GM13976 (cell line): ENCODE measurements at regions not wholly inside any gene's neighbourhood (a gene's known extent, or its start where the extent isn't known, plus 50 kb on each side); places are given as distances from the start of the nearest gene placed in this dataset.

Experiments
- DNase-seq: peaks from one replicate; pipeline ENCODE4 v3.0.0; 2012; ENCODE audit warnings: low spot score
- in situ Hi-C: fragments of 300-500 bp; cut with MboI; formaldehyde crosslinking; loops from one replicate; pipeline ENCODE4 v1.12.0; 2022; ENCODE audit warnings: low sequenced_read_pairs, mixed read lengths, inconsistent platforms; ENCODE audit not compliant: unreplicated experiment
- TF ChIP-seq, protein P1 (sequence below): IDR thresholded peaks from 2 replicates; pipeline ENCODE4 v1.5.1; 2012; ENCODE audit warnings: borderline replicate concordance, mild to moderate bottlenecking; ENCODE audit not compliant: insufficient read depth; ENCODE audit errors: extremely low read depth, missing control alignments, control extremely low read depth

DNA sequence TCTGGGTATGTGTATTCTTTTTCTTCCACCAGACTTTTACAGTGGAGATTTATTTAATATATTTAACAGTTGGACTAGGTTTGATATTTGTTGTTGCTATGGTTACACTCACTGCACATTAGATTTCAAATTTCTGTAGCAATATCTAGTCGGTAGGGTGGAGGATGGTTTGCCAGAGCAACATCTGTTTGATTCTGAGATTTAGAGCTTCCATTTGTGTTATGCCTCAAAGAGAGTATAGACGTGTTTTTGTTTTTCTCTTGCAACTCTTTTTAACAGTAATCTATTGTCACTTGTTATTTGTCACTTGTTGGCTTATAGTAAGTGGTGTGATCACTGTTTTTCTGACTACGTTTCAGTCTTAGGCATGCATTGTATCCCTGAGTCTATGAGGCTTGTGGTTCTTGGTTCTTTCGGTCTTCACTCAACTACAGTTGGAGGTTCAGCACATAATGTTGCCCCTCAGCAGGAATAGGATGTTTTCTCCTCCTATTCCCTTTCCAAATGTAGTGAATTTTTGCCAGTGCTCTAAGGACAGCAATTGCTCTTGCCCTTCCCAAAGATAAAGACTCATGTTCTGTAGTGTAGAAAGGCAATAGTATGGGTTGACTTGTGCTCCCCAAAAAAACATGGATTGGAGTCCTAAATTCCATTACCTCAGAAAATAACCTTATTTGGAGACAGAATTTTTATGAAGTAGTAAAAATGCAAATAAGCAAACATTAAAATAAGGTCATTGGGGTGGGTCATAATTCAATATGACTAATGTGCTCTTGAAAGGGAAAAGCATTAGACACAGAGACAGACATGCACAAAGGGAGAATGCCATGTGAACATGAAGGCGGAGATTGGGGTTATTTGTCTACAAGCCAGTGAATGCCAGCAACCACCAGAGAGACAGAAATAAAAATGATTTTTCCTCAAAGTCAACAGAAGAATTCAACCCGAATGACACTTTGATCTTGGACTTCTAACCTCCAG is 692.1 kb downstream of the DIPK2A start:
- DNase-seq = no peak
- in situ Hi-C loops = no loop called here
- TF ChIP-seq, protein P1, sequence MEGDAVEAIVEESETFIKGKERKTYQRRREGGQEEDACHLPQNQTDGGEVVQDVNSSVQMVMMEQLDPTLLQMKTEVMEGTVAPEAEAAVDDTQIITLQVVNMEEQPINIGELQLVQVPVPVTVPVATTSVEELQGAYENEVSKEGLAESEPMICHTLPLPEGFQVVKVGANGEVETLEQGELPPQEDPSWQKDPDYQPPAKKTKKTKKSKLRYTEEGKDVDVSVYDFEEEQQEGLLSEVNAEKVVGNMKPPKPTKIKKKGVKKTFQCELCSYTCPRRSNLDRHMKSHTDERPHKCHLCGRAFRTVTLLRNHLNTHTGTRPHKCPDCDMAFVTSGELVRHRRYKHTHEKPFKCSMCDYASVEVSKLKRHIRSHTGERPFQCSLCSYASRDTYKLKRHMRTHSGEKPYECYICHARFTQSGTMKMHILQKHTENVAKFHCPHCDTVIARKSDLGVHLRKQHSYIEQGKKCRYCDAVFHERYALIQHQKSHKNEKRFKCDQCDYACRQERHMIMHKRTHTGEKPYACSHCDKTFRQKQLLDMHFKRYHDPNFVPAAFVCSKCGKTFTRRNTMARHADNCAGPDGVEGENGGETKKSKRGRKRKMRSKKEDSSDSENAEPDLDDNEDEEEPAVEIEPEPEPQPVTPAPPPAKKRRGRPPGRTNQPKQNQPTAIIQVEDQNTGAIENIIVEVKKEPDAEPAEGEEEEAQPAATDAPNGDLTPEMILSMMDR = no peak

DNA sequence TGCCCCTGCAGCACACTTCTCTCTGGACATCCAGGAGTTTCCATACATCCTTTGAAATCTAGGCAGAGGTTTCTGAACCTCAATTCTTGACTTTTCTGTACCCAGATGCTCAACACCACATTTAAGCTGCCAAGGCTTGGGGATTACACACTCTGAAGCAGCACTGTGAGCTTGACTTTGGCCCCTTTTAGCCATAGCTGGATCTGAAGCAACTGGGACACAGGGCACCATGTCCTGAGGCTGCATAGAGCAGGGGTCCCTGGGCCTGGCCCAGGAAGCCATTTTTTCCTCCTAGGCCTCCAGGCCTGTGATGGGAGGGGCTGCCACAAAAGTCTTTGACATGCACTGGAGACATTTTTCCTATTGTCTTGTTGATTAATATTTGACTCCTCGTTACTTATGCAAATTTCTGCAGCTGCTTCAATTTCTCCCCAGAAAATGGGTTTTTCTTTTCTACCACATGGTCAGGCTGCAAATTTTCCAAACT is 694.0 kb downstream of the DIPK2A start:
- in situ Hi-C loops = no loop called here
- TF ChIP-seq, protein P1 = no peak
- DNase-seq = no peak

DNA sequence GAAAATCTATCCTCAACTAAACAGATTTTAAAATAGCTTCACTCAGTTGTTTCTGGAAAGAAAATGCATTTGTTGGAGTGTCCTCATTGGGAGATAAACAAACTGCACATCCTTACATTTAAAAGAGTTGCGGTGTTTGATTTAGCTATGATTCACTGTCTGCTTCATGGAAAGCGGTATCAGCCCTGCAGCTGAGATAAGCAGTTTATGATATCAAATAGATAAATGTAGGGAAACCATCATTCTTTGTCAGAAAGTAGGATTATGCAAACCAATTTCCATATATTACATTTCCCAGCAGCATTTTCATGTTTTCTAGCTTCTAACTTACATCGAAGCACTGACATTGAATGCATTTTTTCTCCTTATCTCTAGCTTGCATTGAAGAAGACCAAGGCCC is 698.9 kb downstream of the DIPK2A start:
- in situ Hi-C loops = no loop called here
- DNase-seq = no peak
- TF ChIP-seq, protein P1 = no peak

DNA sequence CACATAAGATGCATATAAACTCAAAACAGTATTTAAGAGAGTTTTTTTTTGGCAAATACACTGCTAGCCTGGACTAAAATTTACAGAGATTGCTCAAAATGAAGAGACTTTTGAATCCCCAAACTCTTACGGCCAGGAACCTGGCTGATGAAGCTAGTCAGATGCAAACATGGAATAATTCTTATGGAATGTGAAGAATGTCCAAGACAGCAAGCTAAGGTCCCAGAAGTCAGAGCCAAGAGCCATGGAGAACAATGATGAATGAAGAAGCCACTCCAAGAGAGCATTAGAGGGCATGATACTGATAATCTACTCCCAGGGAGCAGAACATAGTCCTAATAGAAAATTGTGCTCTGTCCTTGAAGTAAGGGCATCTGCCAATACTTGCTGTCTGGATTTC is 705.5 kb downstream of the DIPK2A start:
- DNase-seq = no peak
- TF ChIP-seq, protein P1 = no peak

DNA sequence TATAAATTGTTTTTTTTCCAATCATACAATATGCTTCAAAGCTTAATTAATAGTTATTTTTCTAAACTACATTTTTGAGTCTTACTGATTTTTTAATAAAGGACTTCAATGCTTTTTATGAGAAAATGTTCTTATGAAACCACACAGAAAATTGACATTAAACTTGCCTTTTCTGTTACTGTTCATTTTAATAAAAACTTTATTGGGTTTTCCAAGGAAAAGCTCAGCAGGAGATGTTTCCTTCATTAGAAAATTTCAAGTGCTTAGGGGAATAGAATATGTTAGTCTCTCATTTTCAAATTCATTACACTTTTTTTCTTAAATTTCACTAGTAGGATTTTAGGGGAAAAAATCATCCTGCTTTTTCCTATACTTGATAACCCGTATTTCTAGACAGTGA is 711.4 kb downstream of the DIPK2A start:
- TF ChIP-seq, protein P1 = no peak
- in situ Hi-C loops = no loop called here
- no peak for DNase-seq

More for the DNA sequence above, 705.5 kb downstream of the DIPK2A start:
- in situ Hi-C loops = no loop called here

DNA sequence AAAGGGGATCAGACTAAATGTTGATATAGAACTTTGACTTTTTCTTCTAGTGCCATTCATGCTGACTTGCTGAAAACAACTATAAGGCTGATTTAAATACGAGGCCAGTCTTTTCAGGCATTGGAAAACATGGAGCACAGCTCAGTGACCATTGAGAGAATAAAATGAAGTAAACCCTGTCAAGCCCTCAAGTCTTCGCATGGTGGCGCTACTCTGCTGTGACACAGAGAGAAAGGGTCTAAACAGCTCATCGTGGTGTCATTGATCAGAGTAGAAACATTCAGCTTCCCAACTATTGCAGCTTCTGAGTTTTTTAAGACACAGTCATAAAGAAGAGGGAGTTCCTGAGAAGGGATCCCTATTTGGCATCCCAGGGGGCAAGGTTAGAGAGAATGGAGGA is 716.2 kb downstream of the DIPK2A start:
- in situ Hi-C loops = no loop called here
- no peak for DNase-seq
- TF ChIP-seq, protein P1 = no peak

DNA sequence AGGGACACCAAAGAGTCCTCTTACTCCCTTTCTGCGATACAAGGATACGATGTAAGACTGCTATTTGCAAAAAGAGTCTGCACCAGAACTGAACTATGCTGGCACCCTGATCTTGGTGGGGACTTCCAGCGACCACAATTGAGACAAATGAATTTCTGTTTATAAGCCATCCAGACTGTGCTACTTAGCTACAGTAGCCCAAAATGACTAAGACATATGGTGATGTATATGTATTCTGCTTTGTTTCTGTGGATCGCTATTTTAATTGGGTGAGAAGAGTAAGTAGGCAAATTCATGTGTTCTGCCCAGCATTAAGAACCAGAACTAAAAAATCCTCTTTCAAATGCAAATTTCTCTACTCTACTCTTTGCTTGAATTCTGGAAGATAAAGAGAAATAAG is 720.9 kb downstream of the DIPK2A start:
- TF ChIP-seq, protein P1 = no peak
- in situ Hi-C loops = no loop called here
- no peak for DNase-seq
